Transverse colon (tissue), 4 donors: ENCODE measurements at regions not wholly inside any gene's neighbourhood (a gene's known extent, or its start where the extent isn't known, plus 50 kb on each side); places are given as distances from the start of the nearest gene placed in this dataset.

Source experiments
- CTCF ChIP-seq, 5 experiments: fragments of 200-600 bp in 3 of 5; fragments of 450-650 bp in 2 of 5; sonication (generic) in 3 of 5; IDR thresholded peaks; 1 replicate in 2 of 5; 2 replicates in 3 of 5; pipeline ENCODE4 v1.5.1; 2016 to 2017; ENCODE audit warnings: antibody characterized with exemption in 5 of 5, inconsistent platforms in 3 of 5, mild to moderate bottlenecking in 2 of 5, moderate library complexity in 1 of 5
- POLR2A ChIP-seq: fragments of 450-650 bp; IDR thresholded peaks from one replicate; pipeline ENCODE4 v1.6.1; 2016; ENCODE audit warnings: antibody characterized with exemption, mild to moderate bottlenecking, moderate library complexity
- POLR2AphosphoS5 ChIP-seq, 3 donors: sonication (generic); formaldehyde crosslinking; IDR thresholded peaks; one replicate each; pipeline ENCODE4 v1.6.1; 2016; ENCODE audit warnings: antibody characterized with exemption in 3 of 3

GRCh38 chr1:104125970-104126369 is 376.3 kb downstream of the AMY1C start:
- TF ChIP-seq POLR2A (no peak), CTCF (IDR thresholded peaks at IDR 0.05) (no peak), POLR2AphosphoS5 (IDR thresholded peaks at IDR 0.05) (no peak)
